ENCODE measurements at regions not wholly inside any gene's neighbourhood (a gene's known extent, or its start where the extent isn't known, plus 50 kb on each side); places are given as distances from the start of the nearest gene placed in this dataset.

- TF ChIP-seq, protein P1, sequence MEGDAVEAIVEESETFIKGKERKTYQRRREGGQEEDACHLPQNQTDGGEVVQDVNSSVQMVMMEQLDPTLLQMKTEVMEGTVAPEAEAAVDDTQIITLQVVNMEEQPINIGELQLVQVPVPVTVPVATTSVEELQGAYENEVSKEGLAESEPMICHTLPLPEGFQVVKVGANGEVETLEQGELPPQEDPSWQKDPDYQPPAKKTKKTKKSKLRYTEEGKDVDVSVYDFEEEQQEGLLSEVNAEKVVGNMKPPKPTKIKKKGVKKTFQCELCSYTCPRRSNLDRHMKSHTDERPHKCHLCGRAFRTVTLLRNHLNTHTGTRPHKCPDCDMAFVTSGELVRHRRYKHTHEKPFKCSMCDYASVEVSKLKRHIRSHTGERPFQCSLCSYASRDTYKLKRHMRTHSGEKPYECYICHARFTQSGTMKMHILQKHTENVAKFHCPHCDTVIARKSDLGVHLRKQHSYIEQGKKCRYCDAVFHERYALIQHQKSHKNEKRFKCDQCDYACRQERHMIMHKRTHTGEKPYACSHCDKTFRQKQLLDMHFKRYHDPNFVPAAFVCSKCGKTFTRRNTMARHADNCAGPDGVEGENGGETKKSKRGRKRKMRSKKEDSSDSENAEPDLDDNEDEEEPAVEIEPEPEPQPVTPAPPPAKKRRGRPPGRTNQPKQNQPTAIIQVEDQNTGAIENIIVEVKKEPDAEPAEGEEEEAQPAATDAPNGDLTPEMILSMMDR (IDR thresholded peaks at IDR 0.05; ENCODE audit: borderline replicate concordance, extremely low read depth, insufficient read depth) = no peak
- no peak overlapping the region for H3K9ac ChIP-seq (ENCODE audit: low read length in 3 of 3)
- FAIRE-seq = no peak
Measured at GRCh38 chr2:122080316-122080715, 324.9 kb downstream of the TSN start.

DNA sequence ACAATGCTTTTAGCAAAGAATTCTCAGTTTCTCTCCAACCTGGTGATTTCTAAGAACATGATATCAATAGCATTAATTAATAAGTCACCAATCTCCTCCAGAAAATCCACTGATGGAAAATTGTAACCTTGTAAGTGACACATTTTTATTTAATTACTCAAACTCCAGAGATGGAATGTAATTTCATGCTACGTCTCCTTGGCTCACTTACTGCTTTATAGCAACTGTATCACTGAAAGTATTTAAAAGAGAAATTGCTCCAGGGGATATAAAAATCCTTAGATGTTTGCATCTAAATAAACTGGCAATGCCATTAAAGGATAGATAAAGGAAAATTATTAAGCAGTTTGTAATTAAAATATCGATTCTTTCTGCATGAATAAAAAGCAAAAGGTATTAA is 325.4 kb downstream of the TSN start:
- Histone ChIP-seq H3K27ac (ENCODE audit: low read depth in 2 of 2, low read length in 2 of 2) (no peak overlapping the region), H3K36me3 (ENCODE audit: control insufficient read depth in 2 of 3, insufficient read depth in 3 of 3, low read length in 3 of 3) (no peaks in the 10 kb centered on the region), H3K4me3 (ENCODE audit: low read length in 3 of 3) (no peak overlapping the region), H3K27me3 (ENCODE audit: control insufficient read depth, insufficient read depth, low read length) (no peaks in the 10 kb centered on the region), H3K4me1 (ENCODE audit: control insufficient read depth in 2 of 3, insufficient read depth in 2 of 3, low read depth in 1 of 3, low read length in 3 of 3) (no peaks in the 10 kb centered on the region), H3K9ac (ENCODE audit: low read length in 3 of 3) (no peak overlapping the region), H3K9me3 (ENCODE audit: control insufficient read depth in 2 of 3, insufficient read depth in 1 of 3, low read length in 3 of 3) (no peaks in the 10 kb centered on the region)
- DNase-seq = no peak
- no peak for FAIRE-seq
- intact Hi-C loops (cut with DNase I) = no loop called here
- TF ChIP-seq, protein P1 (IDR thresholded peaks at IDR 0.05; ENCODE audit: borderline replicate concordance, extremely low read depth, insufficient read depth) = no peak

More at GRCh38 chr2:122080316-122080715, 324.9 kb downstream of the TSN start:
- H3K9me3 ChIP-seq (ENCODE audit: control insufficient read depth in 2 of 3, insufficient read depth in 1 of 3, low read length in 3 of 3) = no peaks in the 10 kb centered on the region
- H3K4me1 ChIP-seq (ENCODE audit: control insufficient read depth in 2 of 3, insufficient read depth in 2 of 3, low read depth in 1 of 3, low read length in 3 of 3) = no peaks in the 10 kb centered on the region
- H3K27me3 ChIP-seq (ENCODE audit: control insufficient read depth, insufficient read depth, low read length) = no peaks in the 10 kb centered on the region
- intact Hi-C loops (cut with DNase I) = no loop called here
- H3K4me3 ChIP-seq (ENCODE audit: low read length in 3 of 3) = no peak overlapping the region
- no peak for DNase-seq
- H3K27ac ChIP-seq (ENCODE audit: low read depth in 2 of 2, low read length in 2 of 2) = no peak overlapping the region
- no peaks in the 10 kb centered on the region for H3K36me3 ChIP-seq (ENCODE audit: control insufficient read depth in 2 of 3, insufficient read depth in 3 of 3, low read length in 3 of 3)

DNA sequence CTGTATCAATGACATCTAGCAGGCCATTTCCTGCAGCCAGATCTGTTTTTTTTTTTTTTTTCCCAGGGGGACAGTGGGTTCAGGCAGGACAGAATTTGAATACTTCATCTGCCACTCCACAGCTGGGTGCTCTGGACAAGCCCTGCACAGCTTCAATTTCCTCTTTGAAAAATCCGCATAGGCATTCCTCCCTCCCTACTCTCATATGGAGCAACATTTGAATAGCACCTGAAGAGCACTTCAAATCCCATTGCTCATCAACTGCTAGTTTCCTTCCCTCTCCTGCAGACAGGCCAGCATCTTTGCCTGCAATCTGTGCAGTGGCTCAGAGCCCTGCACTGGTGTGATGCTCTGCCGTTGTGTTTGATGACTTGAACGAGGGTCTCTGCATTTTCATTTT is 326.3 kb downstream of the TSN start:
- DNase-seq (no peak), FAIRE-seq (no peak)
- intact Hi-C loops (cut with DNase I) = no loop called here
- Histone ChIP-seq H3K4me3 (ENCODE audit: low read length in 3 of 3) (no peak overlapping the region), H3K9ac (ENCODE audit: low read length in 3 of 3) (no peak overlapping the region), H3K27ac (ENCODE audit: low read depth in 2 of 2, low read length in 2 of 2) (no peak overlapping the region), H3K27me3 (ENCODE audit: control insufficient read depth, insufficient read depth, low read length) (no peaks in the 10 kb centered on the region), H3K4me1 (ENCODE audit: control insufficient read depth in 2 of 3, insufficient read depth in 2 of 3, low read depth in 1 of 3, low read length in 3 of 3) (no peaks in the 10 kb centered on the region), H3K36me3 (ENCODE audit: control insufficient read depth in 2 of 3, insufficient read depth in 3 of 3, low read length in 3 of 3) (no peaks in the 10 kb centered on the region), H3K9me3 (ENCODE audit: control insufficient read depth in 2 of 3, insufficient read depth in 1 of 3, low read length in 3 of 3) (no peaks in the 10 kb centered on the region)
- TF ChIP-seq, protein P1 (IDR thresholded peaks at IDR 0.05; ENCODE audit: borderline replicate concordance, extremely low read depth, insufficient read depth) = no peak
